ENCODE measurements at regions not wholly inside any gene's neighbourhood (a gene's known extent, or its start where the extent isn't known, plus 50 kb on each side); places are given as distances from the start of the nearest gene placed in this dataset.

DNA sequence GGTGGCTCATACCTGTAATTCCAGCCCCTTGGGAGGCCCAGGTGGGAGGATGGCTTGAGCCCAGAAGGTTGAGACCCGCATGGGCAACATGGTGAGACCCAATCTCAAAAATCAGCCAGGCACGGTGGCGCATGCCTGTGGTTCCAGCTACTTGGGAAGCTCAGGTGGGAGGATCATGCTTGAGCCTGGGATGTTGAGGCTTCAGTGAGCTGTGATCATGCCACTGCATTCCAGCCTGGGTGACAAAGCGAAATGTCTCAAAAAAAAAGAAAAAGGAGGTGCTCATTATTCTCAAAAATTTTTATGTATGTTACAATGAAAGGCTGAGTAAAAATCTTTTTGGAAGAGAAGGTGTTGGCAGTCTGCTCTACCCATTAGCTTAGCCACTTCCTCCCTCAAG, 106.8 kb downstream of the TSN start:
- no peak for DNase-seq

DNA sequence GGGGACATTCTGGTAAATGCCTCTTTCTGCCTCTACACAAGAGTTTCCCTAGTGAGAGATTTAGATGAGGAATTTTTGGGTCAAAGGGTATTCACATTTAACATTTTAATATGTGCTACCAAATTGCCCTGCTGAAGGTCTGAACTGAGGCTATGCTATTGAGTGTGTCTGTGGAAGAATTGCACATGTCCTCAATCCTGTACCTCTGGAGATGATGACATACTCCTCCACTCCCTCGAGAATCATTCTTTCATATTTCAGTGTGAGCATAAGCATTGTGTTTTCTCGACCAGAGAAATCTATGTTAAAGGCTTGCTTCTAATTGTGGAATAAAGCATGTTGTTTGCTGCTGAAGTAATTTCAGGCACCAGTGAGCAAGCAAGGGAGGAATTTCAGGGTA, 110.5 kb downstream of the TSN start:
- no peak for DNase-seq

DNA sequence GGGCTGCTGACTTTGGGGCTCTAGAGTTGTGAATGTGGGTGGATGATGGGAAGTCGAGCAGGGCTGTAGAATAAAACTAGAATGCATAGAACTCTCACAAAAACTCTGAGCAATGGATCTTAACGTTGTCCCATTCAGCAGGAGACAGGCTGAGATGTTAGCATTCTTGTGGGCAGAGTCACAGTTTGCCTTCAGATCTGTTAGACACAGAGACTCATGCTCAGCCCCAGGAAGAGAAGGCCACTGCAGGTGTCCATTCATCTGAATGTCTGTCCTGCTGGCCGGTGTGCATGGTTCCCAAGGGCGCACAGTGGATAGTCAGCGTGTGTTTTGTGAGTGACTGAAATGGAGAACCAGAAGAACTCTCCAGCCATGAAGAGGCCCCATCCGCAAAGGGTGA, 111.3 kb downstream of the TSN start:
- DNase-seq: no peak

DNA sequence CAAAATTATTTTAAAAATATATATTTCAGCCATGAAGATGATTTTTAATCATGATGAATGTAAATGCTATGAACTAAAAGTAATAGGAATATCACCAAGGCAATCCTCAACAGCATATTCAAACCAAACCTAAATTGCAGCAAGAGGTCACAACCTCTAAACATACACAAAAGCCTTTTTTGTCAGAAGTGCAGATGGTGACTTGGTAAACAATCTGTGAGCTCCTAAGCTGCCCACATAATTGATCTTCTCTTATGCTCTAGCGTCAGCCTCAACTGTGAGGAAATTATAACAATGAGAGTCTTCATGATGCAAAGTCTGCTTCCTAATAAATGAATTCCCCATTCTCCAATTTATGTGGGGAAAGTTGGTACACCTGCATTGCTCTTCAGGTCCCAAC, 113.2 kb downstream of the TSN start:
- DNase-seq: no peak

DNA sequence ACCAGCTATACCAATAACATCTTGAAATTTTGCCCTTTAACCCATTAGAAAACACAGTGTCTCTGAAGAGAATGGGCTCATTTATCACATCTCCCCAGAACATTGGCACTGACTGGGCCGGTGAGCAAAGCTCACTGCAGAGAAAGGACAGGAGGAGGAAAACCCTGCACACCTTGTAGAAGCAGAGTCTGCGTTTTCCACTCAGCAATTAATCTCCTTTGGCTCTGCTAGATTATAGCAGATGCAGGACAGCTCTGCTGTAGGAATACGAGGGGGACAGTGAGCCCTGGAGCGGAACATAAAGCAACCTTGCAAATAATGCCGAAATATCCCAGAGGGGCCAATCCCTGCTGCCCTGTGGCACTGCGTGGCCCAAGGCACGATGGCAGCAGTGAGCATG, 113.9 kb downstream of the TSN start:
- DNase-seq: no peak

DNA sequence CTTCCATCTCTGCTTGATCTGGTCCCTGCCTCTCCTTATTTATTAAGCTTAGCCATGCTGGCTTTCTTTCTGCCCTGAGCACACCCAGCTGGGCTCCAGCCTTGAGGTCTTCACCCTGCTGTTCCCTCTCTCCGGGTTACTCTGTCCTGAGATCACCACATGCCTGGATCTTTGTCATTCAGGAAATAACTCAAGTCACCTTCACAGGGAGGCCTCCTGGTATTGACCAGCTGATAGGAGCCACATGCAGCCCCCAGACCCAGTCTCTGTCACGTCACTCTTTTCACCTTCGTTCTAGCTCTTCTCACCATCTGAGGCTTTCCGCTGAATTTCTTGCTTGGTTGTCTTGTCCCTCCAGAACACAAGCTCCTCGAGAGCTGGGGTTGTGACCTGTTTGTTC, 114.4 kb downstream of the TSN start:
- no peak for DNase-seq

DNA sequence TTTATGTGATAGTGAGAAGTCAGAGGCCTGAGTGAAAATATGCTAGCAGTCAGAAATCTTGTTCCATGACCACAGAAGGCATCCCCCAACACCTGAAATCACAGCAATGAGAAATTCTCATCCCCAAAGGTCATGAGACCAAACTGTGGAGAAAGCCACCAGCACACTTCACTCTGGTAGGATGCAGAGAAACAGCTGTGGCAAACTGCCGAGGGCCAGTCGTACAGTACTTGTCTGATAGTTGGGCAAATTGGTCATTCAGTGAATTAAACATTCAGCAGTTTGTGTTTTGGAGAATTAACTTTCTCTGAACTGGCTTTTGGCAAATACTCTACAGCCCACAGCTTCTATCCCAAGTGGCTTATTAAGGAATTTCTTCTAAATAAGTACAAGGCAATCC, 117.2 kb downstream of the TSN start:
- no peak for DNase-seq

DNA sequence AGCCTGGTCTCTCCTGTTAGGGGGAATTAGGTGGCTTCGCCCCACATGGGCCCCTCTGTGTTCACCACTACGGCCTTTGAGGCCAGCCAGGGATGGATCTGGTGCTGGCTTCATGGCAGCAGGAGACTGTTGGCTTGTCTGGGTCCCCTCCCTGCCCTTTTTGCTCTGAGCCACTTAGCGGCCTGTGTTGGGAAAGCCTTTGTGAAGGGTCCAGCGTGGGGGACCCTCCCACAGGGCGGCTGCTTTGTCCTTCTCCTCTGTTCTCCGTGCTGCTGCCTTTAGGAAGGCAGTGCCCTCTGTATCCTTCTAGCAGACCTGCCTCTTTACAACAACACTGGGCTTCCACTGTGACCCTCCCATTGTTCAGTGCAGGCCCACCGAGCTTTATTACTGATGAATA, 118.4 kb downstream of the TSN start:
- no peak for DNase-seq

DNA sequence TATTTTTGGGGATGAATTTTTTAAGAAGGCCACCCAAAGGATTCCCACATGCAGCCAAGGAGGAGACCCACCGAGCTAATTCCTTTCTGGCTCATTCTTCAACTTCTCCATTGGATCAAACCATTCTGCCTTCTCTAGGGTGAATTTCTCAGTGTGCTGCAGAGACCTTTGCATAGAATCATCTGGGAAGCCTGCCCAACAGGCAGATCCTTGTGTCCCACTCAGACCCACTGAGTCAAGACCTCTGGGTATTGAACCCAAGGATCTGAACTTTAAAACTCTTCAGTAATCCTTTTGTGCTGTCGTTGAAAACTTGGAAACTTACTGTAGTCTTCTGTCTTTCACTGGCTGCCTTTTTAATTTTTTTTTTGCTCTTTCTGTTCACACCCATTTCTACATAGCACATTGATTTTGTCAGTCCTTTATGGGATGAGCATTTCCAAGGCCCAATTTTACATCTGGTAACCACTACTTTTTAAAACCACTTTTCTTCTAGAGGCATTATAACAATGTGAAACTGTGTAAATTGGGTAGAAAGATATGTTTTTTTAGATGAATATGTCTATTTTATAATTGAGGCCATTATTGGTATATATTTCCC, 120.2 kb downstream of the TSN start:
- DNase-seq: no peak

DNA sequence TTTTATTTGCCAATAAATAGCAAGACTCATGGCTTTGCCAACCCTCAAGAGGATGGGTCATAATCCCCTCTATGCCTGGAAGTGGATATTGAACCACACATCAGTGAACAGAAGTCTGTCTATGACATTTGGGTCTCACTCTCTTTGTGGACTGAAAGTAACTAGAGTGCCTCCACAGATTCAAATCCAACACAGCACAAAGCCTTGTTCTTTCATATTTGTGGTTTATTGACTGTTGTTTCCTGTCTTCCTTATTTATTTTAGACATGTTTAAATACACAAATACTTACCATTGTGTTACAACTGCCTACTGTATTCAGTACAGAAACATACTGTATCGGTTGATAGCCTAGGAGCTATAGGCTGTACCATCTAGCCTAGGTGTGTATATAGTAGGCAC, 121.9 kb downstream of the TSN start:
- DNase-seq: no peak

DNA sequence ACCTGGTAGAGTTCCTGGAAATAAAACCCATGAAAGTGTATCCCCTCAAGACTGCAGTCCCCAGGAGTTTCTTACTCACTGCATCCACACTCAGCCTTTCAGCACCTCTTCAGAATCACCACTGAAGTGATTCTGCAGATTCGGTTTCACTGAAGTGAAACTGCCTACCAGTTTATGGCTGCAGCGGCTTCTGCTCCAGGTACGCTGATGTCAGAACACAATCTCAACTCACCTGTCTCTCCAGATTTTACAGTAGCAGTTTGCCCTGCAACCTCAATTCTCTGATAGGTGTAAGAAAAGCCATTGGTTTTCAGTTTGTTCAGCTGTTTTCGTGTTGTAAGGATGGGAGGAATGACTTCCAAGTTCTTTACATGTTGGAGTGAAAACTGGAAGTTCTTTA, 124.8 kb downstream of the TSN start:
- no peak for DNase-seq

DNA sequence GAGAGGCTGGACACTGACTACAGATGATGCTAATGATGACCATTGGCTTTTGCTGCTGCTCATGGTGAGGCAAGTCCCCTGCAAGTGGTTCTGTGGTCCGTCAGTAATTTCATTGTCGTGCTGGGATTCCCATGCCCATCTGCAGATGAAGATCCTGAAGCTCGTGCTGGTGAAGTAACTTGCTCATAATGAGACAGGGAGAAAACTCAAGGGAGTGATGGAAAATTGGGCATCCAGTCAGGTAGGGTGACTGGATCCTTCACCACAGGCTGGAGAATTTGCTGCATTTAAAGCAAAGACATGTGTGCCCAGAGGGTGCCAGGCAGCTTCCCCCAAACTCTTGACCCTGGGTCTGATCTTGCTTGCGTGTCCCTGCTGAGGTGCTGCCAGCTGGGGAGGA, 125.6 kb downstream of the TSN start:
- DNase-seq: no peak

DNA sequence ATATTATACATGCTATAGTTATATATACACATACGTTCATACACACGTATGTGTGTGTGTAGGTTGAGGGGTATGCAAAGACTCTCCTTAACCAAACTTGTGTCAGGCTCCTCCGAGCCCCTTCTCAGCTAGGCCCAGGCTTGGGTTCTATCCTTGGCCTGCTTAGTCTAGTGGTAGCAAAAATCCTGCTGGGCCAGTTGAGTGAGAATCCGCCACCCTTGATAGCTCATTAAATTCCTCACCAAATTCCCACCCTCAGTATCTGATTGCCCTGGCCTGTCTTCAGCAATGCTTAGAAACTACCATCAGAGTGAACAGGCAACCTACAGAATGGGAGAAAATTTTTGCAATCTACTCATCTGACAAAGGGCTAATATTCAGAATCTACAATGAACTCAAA, 126.5 kb downstream of the TSN start:
- DNase-seq: no peak

DNA sequence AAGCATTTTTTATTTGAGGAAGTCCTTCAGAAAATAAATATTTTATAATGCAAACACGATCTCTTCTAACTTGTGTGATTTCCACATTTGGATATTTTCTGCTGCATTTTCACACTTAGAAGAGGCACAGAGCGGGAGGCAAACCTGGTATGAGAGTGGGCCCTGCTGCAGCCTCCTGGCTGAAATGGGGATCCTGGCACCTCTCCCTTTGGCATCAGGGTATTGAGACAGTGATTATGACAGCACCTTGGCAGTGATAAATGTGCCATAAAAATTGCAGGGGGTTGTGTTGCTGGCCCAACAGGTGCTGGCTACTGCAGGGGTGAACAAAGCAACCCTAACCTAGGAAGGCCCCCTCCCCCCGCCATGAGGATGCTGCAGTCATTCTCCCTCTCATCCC, 128.6 kb downstream of the TSN start:
- DNase-seq: no peak

DNA sequence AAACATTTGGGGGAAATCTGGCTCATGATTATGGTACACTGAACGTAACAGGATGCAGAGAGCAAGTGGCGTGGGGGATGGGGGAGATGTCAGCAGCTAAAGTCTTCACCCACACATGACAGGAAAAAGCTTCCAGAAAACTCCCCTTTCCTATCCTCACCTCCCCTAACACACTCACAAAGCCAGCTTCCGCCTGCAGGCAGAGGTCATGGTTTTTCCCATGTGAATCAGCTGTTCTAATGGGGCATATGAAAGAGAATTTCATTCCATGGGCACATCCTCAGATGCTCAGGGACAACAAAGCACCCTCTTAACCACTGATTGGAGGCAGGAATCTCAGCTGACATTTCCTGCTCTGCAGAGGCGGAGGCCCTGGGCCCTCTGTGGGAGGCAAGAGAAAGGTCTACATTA, 129.1 kb downstream of the TSN start:
- DNase-seq: no peak

DNA sequence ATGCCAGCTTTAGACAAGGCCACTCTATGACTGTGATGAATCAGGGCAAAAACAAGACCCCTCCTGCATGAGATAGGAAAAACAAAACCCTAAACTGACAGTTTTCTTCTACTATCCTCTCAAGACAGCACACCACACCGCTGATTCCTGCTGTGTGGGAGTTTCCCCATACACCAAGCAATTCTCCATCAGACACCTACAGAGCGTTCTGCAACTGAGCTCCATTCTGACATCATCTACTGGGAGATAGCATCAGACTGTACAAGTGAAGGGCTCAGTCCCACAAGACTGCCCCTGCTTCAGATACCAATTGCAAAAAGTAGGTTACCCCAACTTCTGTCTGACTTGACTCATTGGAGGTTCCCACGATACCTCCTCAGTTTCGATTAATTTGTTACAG, 130.6 kb downstream of the TSN start:
- DNase-seq: no peak

DNA sequence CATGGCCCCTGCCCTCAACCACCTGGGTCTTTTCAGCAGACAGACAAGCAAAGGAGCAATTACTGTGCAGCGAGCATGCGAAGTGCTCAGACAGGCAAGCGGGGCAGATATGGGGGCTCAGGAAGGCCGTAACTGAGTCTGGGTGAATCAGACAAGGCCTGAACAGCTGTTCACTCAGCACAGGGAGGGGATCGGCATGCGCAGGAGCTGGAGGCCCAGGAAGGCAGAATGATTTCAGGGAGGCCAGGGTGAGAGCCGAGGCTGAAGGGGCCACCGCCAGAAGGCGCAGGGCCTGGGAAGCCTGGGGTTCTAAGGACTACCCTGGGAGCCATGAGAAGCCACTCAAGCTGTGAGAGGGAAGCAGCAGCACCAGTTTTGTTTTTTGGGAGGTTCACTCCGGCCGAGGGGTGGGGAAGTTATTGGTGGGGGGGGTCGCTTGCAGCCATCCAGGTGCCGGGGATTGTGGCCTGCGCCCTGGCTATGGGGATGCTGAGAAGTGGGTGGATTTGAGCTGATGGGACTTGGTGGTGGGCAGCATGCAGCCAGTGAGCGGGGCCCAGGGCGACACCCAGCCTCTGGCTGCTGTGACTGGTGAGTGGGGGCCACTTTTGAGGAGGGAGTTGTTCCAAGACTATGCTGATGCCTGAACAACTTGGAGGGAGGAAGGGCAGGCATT, 132.2 kb downstream of the TSN start:
- no peak for DNase-seq

DNA sequence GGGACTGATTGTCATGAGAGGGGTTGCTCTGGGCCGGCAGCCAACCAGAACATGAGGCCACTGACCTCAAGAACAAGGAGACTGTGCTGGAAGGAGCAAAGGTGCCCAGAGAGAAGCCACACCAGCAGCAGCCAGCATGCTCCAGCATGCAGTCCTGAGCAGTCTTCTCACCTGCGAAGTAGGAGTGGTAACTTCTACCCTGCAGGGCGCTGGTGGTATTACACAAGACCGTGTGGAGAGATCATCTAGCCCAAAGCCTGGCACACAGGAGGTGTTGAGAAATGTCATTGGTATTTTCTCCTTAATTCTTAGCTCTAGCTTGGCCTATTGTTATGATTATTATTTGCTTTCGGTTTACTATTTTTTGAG, 132.7 kb downstream of the TSN start:
- DNase-seq: no peak

DNA sequence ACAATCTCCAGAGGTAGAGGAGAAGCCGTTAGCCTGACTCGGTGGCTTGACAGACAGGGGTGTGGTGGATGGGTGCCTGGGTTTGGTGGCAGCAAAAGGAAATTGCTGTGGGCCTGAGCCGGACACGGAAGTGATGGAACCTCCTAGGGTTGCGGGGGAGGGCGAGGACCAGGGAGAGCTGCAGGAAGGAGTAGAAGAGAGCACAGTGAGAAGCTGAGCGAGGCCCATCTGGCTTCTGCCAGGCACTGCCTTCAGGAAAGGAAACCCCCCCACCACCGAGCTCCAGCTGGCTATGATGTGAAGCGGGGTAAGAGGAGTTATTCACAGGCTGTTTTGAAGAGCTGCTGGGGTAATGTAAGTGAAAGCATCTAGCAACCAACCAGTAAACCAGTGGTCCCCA, 134.6 kb downstream of the TSN start:
- no peak for DNase-seq

DNA sequence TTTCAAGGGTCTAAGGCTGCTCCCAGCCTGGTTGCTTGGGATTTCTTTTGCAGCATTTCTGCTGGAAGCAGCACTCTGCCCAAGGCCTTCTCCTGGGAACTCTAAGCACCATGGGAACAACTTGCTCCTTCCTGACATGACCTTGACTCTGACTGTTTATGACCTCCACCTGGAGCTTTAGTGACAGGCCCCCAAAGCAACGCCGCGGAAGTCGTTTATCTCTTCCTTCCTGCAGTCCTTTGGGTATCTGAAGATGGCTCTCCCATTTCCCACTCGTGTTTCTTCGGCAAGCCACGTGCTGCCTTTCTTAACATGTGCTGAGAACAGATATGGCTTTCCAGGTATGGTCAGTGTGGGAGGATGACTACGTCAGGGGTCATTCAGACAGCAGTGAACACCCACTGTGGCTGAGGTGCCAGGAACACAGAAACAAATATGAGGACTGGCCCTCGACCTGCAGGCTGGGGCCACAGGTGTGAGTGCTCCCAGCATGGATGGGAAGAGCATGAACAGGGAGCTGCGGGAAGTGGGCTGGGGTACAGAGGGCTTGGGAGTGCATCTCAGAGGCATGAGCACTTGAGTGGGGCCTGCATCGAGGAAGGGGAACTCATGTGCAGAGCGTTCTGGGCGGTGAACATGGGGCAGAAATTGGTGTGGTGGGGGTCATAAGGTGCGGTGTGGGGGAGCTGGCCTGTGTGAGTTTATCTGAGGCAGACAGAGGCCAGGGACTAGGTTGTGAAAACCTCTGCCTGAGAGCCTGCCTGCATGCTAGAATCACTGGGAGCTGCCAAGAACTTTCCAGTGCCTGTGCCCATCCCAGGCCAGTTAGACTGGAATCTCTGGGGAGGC, 140.5 kb downstream of the TSN start:
- no peak for DNase-seq

DNA sequence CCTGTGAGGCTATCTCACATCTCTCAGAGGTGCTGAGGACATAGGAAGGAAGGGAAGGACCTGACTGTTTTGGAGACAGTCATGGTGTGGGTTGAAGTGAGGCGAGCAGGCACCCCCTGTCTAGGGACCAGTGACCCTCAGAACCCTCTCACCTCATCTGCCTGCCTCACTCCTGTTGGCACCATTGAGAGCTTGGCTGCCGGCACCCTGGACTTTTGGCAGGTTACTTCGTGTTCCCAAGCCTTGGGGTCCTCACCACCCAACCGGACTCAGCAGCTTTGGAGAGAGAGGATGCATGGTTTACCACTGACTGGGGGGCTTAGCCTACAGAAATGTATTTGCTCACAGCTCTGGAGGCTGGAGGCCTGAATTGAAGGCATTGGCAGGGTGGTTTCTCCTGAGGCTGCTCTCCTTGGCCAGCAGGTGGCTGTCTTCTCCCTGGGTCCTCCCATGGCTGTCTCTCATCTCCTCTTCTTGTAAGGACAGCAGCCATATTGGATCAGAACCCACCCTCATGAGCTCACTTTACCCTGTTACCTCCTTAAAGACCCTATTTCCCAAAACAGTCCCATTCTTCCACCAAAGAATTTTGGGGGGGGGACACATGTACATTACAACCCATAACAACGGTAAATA, 142.0 kb downstream of the TSN start:
- DNase-seq: no peak

DNA sequence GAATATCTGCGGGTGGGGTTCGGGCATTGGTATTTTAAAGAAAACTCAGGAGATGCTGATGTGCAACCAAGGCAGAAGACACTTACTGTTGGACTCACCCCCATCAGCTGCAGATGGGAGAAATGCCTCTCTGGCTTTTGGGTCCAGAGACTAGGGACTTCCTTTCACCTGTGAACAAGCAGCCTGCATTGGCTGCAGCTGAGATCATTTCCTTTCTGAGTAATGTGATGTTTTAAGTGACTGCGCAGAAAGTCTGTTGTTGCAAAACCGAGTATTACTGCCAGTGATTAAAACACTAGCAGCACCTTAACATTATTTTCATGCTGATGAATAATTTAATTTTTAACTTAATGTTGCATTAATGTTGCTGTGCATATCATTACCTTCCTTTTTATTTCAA, 143.0 kb downstream of the TSN start:
- DNase-seq: no peak

DNA sequence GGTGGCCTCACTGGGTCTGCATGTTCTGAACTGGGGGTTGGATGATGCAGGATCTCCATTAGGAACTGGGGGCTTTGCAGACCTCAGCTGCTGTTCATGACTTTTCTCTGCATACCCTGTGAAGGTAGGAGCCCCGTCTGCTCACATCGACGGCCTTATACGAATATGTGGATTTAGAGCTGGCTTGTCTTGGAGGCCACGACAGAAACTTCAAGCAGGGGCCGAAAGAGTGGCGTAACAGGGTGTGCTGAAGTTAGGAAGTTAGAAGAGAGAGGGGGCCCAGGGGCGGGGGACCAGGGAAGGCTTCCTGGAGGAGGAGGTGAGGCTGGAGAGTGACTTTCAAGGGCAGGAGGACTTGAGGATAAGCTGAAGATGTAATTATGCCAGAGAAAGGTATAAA, 144.9 kb downstream of the TSN start:
- DNase-seq: no peak

DNA sequence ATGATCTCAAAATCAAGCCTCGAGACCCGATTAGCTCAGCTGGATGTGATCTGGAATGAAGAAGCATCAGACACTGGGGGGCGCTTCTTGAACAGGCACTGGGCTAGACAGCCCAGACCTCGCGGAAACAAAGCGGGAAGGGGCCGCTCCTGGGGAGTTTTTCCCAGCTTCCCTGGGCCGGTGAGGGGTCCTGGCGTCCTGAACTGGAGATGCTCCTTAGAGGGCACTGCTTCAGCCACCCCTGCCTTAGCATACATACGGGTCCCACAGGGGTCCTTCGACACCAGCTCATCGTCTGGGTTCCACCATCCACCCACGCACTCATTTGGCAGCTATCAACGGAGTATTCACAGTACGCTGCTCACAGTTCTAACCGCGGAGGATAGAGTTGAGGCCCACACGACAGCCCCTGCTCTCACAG, 146.7 kb downstream of the TSN start:
- DNase-seq: no peak

All from NCI-H1436 (cell line).